SKM-1 treated with dmso at 0.1 percent for 144 hours (cell line): ENCODE measurements at regions not wholly inside any gene's neighbourhood (a gene's known extent, or its start where the extent isn't known, plus 50 kb on each side); places are given as distances from the start of the nearest gene placed in this dataset.

Experiments
- DNase-seq: peaks from one replicate; lab custom pipeline; 2025; ENCODE audit not compliant: unreplicated experiment; lab: John Stamatoyannopoulos, UW

GRCh38 chr9:2351324-2351723 is 270.3 kb upstream of the VLDLR start:
- DNase-seq, result no peak

DNA sequence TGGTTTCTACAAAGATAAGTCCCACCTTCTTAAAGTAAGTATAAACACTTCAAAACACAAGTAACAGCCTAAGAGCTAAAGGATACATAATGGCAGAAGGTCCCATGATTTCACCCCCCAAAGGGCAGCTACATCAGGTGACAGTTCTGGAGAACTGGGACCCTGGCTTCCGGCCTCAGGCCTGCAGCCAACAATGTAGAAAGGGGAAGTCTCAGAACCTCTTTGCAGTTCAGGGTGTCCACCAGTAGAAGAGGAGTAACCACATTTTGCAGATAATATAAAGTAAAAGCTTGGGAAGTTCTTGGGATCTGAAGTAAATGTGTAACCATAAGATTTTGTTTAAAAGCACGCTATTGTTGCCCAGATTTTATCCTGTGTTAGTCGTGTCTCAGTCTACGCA is 267.4 kb upstream of the VLDLR start:
- no peak for DNase-seq

DNA sequence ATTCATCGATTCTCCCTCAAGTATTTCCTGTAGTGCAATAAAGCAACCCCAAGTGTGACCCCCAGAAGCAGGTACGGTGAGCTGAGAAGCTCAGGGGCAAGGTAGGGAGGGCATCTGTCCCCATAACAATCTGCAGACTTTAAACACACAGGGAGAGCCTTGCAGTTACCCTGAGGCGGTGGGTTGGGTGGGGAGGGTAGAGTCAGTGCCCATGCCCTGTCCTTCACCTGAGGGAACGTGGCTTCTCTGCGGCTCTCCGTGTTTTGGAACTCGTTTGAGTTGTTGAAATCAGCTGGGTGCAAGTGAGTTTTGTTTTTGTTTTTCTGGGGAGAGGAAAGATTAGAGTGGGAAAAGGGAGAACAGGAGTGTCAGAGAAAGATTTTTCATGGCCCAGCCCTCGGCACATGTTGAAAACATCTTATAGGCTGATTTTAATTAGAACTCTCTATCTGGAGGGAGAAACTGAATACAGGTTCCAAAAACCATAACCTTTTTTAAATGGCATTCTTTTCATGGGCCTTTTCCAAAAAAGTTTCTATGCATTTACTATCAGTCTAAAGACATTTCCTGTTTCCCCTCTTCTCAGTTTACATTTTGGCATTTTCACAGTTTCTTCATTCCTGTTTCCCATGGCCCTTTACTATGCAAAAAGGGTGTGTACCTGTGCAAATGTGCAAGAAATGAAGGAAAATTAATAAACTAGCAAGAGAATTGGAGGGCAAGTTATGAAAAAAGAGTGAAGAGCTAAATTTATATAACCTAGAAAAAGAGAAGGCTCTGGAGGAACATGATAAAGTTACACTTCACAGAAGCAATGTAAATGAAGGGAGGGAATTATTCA is 266.5 kb upstream of the VLDLR start:
- DNase-seq, result no peak

DNA sequence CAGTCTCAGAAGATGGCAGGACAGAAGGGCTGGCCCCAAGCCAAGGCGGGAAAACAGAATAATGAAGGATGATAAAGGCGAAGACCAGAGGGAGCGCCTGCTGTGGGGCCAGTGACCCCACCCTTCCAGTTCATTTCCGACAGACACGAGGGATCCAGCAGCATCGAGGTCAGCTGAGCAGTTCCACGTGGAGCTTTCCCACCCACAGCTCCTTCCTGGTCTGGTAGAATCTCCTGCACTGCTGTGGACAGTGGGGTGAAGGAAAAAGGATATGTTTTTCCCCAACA is 265.9 kb upstream of the VLDLR start:
- no peak for DNase-seq

DNA sequence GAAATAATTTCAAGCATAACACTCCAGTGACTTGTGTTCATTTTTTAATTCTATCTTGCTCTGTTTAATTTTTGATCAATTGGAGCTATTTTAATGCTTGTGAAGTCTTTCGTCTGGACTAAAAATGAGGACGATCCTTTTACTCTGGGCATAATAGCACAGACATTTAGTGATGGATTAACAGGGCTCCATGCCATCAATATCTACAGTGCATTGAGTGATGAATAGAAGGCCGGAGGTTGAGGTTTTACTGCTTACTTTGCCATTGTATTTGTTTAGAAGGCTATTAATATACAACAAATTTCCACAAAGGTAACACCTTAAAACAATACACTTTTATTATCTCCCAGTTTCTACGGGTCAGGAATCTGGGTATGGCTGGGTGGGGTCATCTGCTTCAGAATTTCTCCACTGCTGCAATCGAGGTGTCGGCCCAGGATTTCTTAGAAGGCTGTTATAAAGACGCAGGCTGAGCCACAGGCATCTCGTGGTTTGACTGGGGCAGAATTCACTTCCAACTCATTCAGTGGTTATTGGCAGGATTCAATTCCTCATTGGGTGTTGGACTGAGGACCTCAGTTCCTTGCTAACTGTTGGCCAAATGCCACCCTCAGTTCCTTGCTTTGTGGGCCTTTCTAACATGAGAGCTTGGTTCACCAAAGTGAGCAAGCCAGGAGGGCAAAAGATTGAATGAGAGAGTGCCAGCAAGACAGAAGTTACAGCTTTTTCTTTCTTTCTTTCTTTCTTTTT is 265.4 kb upstream of the VLDLR start:
- no peak for DNase-seq

- DNase-seq, result no peak
Observed at GRCh38 chr9:2359891-2360471, 261.6 kb upstream of the VLDLR start.

GRCh38 chr9:2362150-2362549 is 259.4 kb upstream of the VLDLR start:
- no peak for DNase-seq

GRCh38 chr9:2363138-2363745 is 258.3 kb upstream of the VLDLR start:
- DNase-seq, result no peak

- no peak for DNase-seq
Observed at GRCh38 chr9:2363781-2364180, 257.8 kb upstream of the VLDLR start.

DNA sequence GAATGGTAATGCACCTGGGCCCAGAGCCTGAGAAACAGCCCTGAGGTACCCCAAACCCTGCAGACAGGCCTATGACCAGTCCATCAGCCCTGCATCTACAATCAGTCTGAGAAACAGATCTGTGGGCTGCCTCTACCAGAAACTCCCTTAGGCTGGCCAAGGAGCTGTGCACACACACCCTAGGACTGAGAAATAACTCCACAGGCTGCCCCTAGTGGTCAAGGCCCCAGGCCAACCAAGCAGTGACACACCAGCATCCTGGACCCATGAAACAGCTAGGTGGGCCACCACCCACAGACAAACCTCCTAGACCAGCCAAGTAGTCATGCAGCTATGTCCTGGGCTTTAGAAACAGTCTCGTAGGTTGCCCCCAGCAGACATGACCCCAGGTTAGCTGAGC is 253.6 kb upstream of the VLDLR start:
- no peak for DNase-seq

- no peak for DNase-seq
Observed at GRCh38 chr9:2373648-2374047, 247.9 kb upstream of the VLDLR start.

- no peak for DNase-seq
Observed at GRCh38 chr9:2375114-2375513, 246.5 kb upstream of the VLDLR start.

DNA sequence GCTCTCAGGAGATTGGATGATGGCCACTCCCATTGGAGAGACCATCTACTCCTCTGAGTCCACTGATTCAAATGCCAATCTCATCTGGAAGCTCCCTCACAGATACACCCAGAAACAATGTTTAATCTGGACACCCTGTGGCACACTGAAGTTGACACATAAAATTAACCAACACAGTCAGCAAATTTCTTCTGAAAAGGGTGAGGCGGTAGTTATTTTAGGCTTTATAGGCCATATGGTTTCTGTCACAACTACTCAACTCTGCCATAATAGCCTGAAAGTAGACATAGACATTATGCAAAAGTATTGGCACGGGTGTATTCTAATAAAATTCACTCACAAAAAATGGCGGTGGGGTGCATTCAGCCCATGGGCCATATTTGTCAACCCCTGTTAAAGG is 244.5 kb upstream of the VLDLR start:
- no peak for DNase-seq

DNA sequence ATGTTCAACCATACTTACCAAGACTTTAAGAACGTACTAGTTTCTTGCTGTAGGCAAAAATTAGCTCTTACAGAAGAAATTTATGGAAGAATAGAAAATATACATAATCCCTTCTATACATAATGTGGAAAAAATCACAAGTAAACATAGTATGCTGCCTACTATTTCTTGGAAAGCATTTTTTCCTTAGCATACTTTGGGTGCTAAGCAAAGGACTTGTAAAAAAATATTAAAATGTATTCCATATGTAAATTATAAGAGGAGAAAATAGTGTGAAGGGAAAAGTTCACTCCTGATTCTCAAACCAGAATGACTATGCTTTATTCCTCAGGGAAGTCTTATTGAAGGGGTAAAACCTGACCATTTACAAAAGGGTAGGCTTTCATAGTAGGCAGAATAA is 243.8 kb upstream of the VLDLR start:
- DNase-seq, result no peak

GRCh38 chr9:2378266-2378665 is 243.3 kb upstream of the VLDLR start:
- no peak for DNase-seq

GRCh38 chr9:2378816-2379215 is 242.8 kb upstream of the VLDLR start:
- DNase-seq, result no peak

DNA sequence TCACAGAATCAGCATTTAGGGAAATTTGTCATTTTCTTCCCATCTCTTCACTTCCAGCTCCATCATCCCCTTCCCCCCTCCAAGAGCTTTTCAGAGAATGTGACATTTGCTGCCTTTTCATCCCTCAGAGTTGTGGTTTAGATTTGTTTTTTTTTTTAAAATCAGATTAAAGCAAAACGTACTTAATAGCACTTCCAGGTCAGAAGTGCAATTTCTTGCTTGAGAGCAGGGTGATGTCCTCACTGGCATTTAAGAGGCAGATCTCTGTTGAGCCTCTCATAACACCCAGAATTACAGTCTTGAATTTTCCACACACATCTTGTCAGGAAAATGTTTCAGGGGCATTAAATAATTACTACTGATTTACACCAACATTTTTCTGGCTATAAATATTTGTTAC is 236.8 kb upstream of the VLDLR start:
- DNase-seq, result no peak

DNA sequence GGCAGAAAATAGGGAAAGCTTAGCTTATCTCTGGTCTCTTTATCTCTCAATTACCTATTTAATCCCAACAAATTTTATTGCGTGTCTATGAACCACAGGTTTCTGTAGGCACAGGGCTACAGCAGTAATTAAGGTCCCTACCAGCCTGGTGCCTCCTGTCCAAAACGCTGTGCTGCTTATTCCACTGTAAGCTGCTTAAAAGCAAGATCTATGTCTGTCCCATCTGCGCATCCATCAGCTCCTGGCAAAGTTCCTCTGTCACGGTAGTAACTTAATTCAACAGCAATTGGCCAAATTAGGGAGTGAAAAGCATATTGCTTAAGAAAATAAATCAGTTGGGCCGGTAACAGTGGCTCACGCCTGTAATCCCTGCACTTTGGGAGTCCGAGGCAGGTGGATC is 235.8 kb upstream of the VLDLR start:
- no peak for DNase-seq

GRCh38 chr9:2386566-2386965 is 235.0 kb upstream of the VLDLR start:
- DNase-seq, result no peak

GRCh38 chr9:2387166-2387565 is 234.4 kb upstream of the VLDLR start:
- no peak for DNase-seq

DNA sequence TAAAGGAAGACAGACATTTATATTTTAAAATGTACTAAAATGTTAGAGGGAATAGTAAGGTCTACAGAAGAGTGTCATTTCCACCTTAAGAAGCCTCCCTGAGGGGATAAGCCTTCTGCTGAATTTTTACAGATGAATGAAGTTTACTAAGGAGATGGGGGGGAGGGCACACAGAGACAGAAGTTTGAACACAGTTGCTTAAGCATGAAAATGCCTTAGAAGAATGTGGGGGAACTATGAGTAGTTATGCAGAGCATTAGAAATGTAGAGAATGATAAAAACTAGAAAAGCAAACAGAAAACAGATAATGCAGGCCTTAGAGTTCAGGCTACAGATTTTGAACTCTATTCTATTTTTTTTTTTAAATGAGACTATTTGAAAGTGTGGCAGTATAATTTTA is 232.2 kb upstream of the VLDLR start:
- no peak for DNase-seq

DNA sequence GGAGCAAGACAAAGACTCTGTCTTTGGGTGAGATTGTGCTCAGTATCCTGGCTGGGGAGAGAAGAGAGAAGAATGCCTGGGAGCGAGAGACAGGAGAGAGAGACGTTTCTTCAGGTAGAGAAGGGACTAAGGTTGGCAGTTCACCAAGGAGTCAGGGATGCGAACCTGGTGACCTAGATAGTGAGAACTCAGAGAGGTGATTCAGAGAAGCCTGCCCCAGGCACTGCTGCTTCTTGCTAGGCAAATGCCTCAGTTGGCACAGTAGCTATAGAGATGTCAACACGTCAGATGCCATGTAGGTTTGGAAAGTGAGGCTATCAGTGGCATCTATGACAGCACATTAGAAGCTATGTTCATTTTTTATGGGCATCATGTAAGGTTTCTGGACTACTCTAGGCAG is 231.6 kb upstream of the VLDLR start:
- DNase-seq, result no peak
